HepG2 (cell line): ENCODE measurements at regions not wholly inside any gene's neighbourhood (a gene's known extent, or its start where the extent isn't known, plus 50 kb on each side); places are given as distances from the start of the nearest gene placed in this dataset.

Experiments
- ATAC-seq: fragments of 200-7000 bp; cut with Tn5 transposase; 3 replicates; pipeline ENCODE4 v1.9.1; 2020; ENCODE audit warnings: mild to moderate bottlenecking, moderate library complexity
- BruUV-seq: library from RNA; stranded (reverse); fragments of 400-500 nt; replicated peaks from 2 replicates; lab custom pipeline; 2021; lab: Mats Ljungman, UMichigan
- CTCF ChIA-PET: fragments of 300-600 bp; formaldehyde crosslinking; extraction: SDS; loops from one replicate; lab custom pipeline; 2021; ENCODE audit warnings: low total read pairs, inconsistent platforms, low intra/inter-chr PET ratio; lab: Yijun Ruan, JAX
- POLR2A ChIA-PET: fragments of 350-600 bp; sonication (Branson Sonifier 250); formaldehyde crosslinking; loops from one replicate; lab custom pipeline; 2020; ENCODE audit warnings: antibody characterized with exemption, inconsistent platforms; lab: Yijun Ruan, JAX
- DNase-seq: peaks from one replicate; pipeline ENCODE4 v3.0.0-alpha.2; 2015; ENCODE audit warnings: low spot score
- FAIRE-seq: peaks from 3 replicates; lab custom pipeline; 2011; peaks lifted over from hg19 to GRCh38; lab: Jason Lieb, UNC
- H2AFZ ChIP-seq: one replicate; pipeline ENCODE4 v1.6.1; 2011; ENCODE audit warnings: low read length, inconsistent platforms
- H3K27ac ChIP-seq: fragments of 300-600 bp; 3 replicates; pipeline ENCODE4 v1.8.0; 2011; ENCODE audit warnings: mixed run types, mild to moderate bottlenecking, mixed read lengths, low read length, inconsistent platforms; ENCODE audit not compliant: insufficient read depth; ENCODE audit errors: extremely low read length
- H3K27me3 ChIP-seq, 2 experiments: fragments of 200-600 bp in 1 of 2; 2 replicates in 1 of 2; 3 replicates in 1 of 2; pipeline versions ENCODE4 v1.6.0 to v1.8.0; 2011; ENCODE audit warnings: low read length in 2 of 2, mild to moderate bottlenecking in 2 of 2, moderate library complexity in 2 of 2, inconsistent platforms in 1 of 2; ENCODE audit not compliant: insufficient read depth in 2 of 2, control insufficient read depth in 1 of 2
- H3K36me3 ChIP-seq, 2 experiments: fragments of 200-600 bp in 1 of 2; replicated peaks in 1 of 2; 2 replicates in 1 of 2; 3 replicates in 1 of 2; pipeline versions ENCODE4 v1.5.1 to v1.8.0; 2011; ENCODE audit warnings: low read length in 2 of 2, inconsistent platforms in 1 of 2; ENCODE audit not compliant: insufficient read depth in 2 of 2, control insufficient read depth in 1 of 2
- H3K4me1 ChIP-seq: 2 replicates; pipeline ENCODE4 v1.5.1; 2012; ENCODE audit warnings: low read length, inconsistent platforms; ENCODE audit not compliant: insufficient read depth
- H3K4me2 ChIP-seq: 2 replicates; pipeline ENCODE4 v1.6.0; 2011; ENCODE audit warnings: low read depth, low read length, inconsistent platforms
- H3K4me3 ChIP-seq, 3 experiments: fragments of 200-600 bp in 1 of 3; sonication (generic), shearing (Covaris generic) in 1 of 3; replicated peaks in 1 of 3; 2 replicates each; pipeline ENCODE4 v1.5.1; 2011 to 2016; ENCODE audit warnings: low read length in 3 of 3, inconsistent platforms in 2 of 3, low read depth in 2 of 3, mild to moderate bottlenecking in 2 of 3, control low read depth in 1 of 3, mixed read lengths in 1 of 3; ENCODE audit not compliant: insufficient read depth in 1 of 3
- H3K79me2 ChIP-seq: one replicate; pipeline ENCODE4 v1.6.1; 2011; ENCODE audit warnings: low read length, inconsistent platforms; ENCODE audit not compliant: insufficient read depth
- H3K9ac ChIP-seq: 2 replicates; pipeline ENCODE4 v1.6.0; 2011; ENCODE audit warnings: mild to moderate bottlenecking, low read depth, low read length, inconsistent platforms; ENCODE audit not compliant: insufficient read depth
- H3K9me3 ChIP-seq: 2 replicates; pipeline ENCODE4 v1.5.1; 2012; ENCODE audit warnings: mild to moderate bottlenecking, low read length
- H4K20me1 ChIP-seq: 2 replicates; pipeline ENCODE4 v1.6.0; 2011; ENCODE audit warnings: inconsistent platforms, mild to moderate bottlenecking, low read length, moderate library complexity; ENCODE audit not compliant: insufficient read depth
- ASH2L ChIP-seq: fragments of 300-600, 200-600 bp; sonication (generic); IDR thresholded peaks from 2 replicates; pipeline ENCODE4 v1.7.0; 2017; ENCODE audit warnings: low read depth, mild to moderate bottlenecking, moderate library complexity, mixed read lengths, low read length; ENCODE audit not compliant: insufficient read length
- GPN1 ChIP-seq: sonication (generic); formaldehyde crosslinking; IDR thresholded peaks from 2 replicates; pipeline ENCODE4 v1.5.1; 2020; ENCODE audit warnings: missing genetic modification reagents, borderline replicate concordance
- HBP1 ChIP-seq: IDR thresholded peaks from 2 replicates; pipeline ENCODE4 v1.6.1; 2016; ENCODE audit warnings: low read depth, control low read depth
- KLF15 ChIP-seq: sonication (generic); formaldehyde crosslinking; IDR thresholded peaks from 2 replicates; pipeline ENCODE4 v1.8.1; 2023; ENCODE audit warnings: borderline replicate concordance, mild to moderate bottlenecking, inconsistent platforms, missing genetic modification reagents, mixed read lengths
- KMT2A ChIP-seq: sonication (generic); formaldehyde crosslinking; IDR thresholded peaks from 2 replicates; pipeline ENCODE4 v1.4.0; 2020; ENCODE audit warnings: missing genetic modification reagents
- MTF2 ChIP-seq: sonication (generic); formaldehyde crosslinking; IDR thresholded peaks from 2 replicates; pipeline ENCODE4 v1.5.0; 2020; ENCODE audit warnings: missing genetic modification reagents, borderline replicate concordance
- RBAK ChIP-seq: sonication (generic); formaldehyde crosslinking; IDR thresholded peaks from 2 replicates; pipeline ENCODE4 v1.5.1; 2020; ENCODE audit warnings: mild to moderate bottlenecking, missing genetic modification reagents
- SALL2 ChIP-seq: sonication (generic); formaldehyde crosslinking; IDR thresholded peaks from 2 replicates; pipeline ENCODE4 v1.8.1; 2023; ENCODE audit warnings: mild to moderate bottlenecking, missing genetic modification reagents, inconsistent platforms
- SMAD9 ChIP-seq: sonication (generic); formaldehyde crosslinking; IDR thresholded peaks from 2 replicates; pipeline ENCODE4 v1.5.1; 2020; ENCODE audit warnings: mild to moderate bottlenecking, missing genetic modification reagents
- ZNF326 ChIP-seq: sonication (generic); formaldehyde crosslinking; IDR thresholded peaks from 2 replicates; pipeline ENCODE4 v1.4.0; 2020; ENCODE audit warnings: missing genetic modification reagents, borderline replicate concordance
- WGBS: methylation state at CpG from one replicate; pipeline ENCODE4 v1.1.6; 2017; ENCODE audit warnings: low lambda C conversion rate; 5-methylcytosine and 5-hydroxymethylcytosine counted together
- in situ Hi-C: cut with HindIII; loops from 2 replicates; pipeline ENCODE4 v1.10.0; 2017; ENCODE audit warnings: low pct_unique_long_range_greater_than_20kb; ENCODE audit not compliant: extremely low pct_ligation_motif_present
- intact Hi-C: fragments of 100-400 bp; cut with micrococcal nuclease; formaldehyde crosslinking; loops from one replicate; pipeline ENCODE4 v1.10.0; 2022; ENCODE audit not compliant: unreplicated experiment
- TF ChIP-seq, protein P1 (sequence below): sonication (generic); formaldehyde crosslinking; IDR thresholded peaks from 2 replicates; pipeline ENCODE4 v1.5.1; 2020; ENCODE audit warnings: mild to moderate bottlenecking, missing genetic modification reagents, moderate library complexity

DNA sequence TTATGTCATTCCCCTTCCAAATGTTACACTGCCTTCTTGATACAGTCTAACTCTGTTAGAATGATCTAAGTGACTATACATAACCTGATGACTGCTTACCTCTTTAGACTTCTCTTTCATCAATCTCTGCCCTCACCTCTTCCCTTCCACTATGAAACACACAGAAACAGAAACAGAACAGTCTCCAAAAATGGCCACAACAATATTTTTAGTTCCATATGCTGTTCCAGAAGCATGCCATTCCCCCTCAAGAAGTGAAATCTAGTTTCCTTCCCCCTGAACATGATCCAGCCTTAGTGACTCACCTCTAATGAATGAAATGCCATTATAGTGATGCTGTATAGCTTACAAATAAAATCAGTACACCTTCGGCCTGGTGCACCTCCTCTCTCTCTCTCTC is 229.3 kb upstream of the TENT5A start:
- no peak overlapping the region for H3K4me2 ChIP-seq
- WGBS: 61% methylated on average over 1 of the region's 1 CpG
- H3K9ac ChIP-seq: no peak overlapping the region
- no peaks in the 10 kb centered on the region for H3K36me3 ChIP-seq
- in situ Hi-C loops (no loop called here), intact Hi-C loops (no loop called here)
- H3K4me1 ChIP-seq: no peaks in the 10 kb centered on the region
- H3K27me3 ChIP-seq: no peaks in the 10 kb centered on the region
- H3K79me2 ChIP-seq: no peaks in the 10 kb centered on the region
- DNase-seq: no peak
- ATAC-seq: no peak
- no peaks in the 10 kb centered on the region for H4K20me1 ChIP-seq
- BruUV-seq: no TSS peak
- peaks cover 14% of the 10 kb centered on the region for H3K9me3 ChIP-seq
- no peak overlapping the region for H2AFZ ChIP-seq
- TF ChIP-seq KMT2A (CRISPR knock-in tag) (no peak), SALL2 (no peak), GPN1 (no peak), HBP1 (CRISPR knock-in tag) (no peak), SMAD9 (CRISPR knock-in tag) (no peak), ASH2L (no peak), ZNF326 (CRISPR knock-in tag) (no peak), RBAK (CRISPR knock-in tag) (no peak), MTF2 (CRISPR knock-in tag) (no peak), KLF15 (CRISPR knock-in tag) (no peak)
- TF ChIP-seq, protein P1, sequence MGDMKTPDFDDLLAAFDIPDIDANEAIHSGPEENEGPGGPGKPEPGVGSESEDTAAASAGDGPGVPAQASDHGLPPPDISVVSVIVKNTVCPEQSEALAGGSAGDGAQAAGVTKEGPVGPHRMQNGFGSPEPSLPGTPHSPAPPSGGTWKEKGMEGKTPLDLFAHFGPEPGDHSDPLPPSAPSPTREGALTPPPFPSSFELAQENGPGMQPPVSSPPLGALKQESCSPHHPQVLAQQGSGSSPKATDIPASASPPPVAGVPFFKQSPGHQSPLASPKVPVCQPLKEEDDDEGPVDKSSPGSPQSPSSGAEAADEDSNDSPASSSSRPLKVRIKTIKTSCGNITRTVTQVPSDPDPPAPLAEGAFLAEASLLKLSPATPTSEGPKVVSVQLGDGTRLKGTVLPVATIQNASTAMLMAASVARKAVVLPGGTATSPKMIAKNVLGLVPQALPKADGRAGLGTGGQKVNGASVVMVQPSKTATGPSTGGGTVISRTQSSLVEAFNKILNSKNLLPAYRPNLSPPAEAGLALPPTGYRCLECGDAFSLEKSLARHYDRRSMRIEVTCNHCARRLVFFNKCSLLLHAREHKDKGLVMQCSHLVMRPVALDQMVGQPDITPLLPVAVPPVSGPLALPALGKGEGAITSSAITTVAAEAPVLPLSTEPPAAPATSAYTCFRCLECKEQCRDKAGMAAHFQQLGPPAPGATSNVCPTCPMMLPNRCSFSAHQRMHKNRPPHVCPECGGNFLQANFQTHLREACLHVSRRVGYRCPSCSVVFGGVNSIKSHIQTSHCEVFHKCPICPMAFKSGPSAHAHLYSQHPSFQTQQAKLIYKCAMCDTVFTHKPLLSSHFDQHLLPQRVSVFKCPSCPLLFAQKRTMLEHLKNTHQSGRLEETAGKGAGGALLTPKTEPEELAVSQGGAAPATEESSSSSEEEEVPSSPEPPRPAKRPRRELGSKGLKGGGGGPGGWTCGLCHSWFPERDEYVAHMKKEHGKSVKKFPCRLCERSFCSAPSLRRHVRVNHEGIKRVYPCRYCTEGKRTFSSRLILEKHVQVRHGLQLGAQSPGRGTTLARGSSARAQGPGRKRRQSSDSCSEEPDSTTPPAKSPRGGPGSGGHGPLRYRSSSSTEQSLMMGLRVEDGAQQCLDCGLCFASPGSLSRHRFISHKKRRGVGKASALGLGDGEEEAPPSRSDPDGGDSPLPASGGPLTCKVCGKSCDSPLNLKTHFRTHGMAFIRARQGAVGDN: no peak
- FAIRE-seq: no peak
- ChIA-PET CTCF (no interaction called here), POLR2A (no interaction called here)
- H3K27ac ChIP-seq: no peak overlapping the region
- no peak overlapping the region for H3K4me3 ChIP-seq
